ENCODE measurements at regions not wholly inside any gene's neighbourhood (a gene's known extent, or its start where the extent isn't known, plus 50 kb on each side); places are given as distances from the start of the nearest gene placed in this dataset.

DNA sequence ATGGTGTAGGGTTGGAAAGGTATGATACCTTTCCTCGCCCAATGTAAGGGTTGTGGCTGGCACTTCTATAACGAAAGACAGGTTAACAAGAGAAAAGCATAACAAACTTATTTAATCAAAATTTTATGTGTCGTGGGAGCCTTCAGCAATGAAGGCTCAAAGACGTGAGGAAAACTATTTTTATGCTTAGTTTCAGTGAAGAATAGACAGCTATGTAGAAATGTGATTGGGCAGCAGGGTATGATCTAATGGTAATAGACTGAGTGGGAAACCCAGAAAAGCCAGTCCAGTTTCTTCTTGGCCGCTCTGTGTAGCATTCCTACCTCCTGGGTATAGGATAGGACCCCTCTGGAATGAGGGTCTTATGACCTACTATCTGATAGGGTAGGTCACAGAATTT lies 464.7 kb downstream of the ADGRL2 start:
- POLR2A ChIA-PET (ENCODE audit: low non-redundant PET), result no interaction called here
- no peaks in the 10 kb centered on the region for H3K27me3 ChIP-seq (replicated peaks; ENCODE audit: insufficient read depth, low read depth, low read length, poor library complexity)
- CTCF ChIA-PET, result no interaction called here
- no peak overlapping the region for H3K27ac ChIP-seq (ENCODE audit: low read depth, low read length, poor library complexity, severe bottlenecking)
- no peak overlapping the region for H3K4me3 ChIP-seq (ENCODE audit: low read depth, low read length, poor library complexity, severe bottlenecking)
- intact Hi-C loops (cut with micrococcal nuclease; ENCODE audit: unreplicated experiment), result no loop called here
- TF ChIP-seq, protein P1, sequence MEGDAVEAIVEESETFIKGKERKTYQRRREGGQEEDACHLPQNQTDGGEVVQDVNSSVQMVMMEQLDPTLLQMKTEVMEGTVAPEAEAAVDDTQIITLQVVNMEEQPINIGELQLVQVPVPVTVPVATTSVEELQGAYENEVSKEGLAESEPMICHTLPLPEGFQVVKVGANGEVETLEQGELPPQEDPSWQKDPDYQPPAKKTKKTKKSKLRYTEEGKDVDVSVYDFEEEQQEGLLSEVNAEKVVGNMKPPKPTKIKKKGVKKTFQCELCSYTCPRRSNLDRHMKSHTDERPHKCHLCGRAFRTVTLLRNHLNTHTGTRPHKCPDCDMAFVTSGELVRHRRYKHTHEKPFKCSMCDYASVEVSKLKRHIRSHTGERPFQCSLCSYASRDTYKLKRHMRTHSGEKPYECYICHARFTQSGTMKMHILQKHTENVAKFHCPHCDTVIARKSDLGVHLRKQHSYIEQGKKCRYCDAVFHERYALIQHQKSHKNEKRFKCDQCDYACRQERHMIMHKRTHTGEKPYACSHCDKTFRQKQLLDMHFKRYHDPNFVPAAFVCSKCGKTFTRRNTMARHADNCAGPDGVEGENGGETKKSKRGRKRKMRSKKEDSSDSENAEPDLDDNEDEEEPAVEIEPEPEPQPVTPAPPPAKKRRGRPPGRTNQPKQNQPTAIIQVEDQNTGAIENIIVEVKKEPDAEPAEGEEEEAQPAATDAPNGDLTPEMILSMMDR (conservative IDR thresholded peaks at IDR 0.05; ENCODE audit: low read depth, low read length), result no peak
- TF ChIP-seq EZH2 (IDR thresholded peaks at IDR 0.05; ENCODE audit: borderline replicate concordance, low read depth, low read length, poor library complexity, severe bottlenecking), result no peak
- no peaks in the 10 kb centered on the region for H3K9me3 ChIP-seq (ENCODE audit: low read depth, low read length, poor library complexity, severe bottlenecking)
- no peak for DNase-seq (ENCODE audit: low spot score)
- no TSS peak for BruUV-seq (replicated peaks)
- H3K36me3 ChIP-seq (ENCODE audit: insufficient read depth, low read length, poor library complexity, severe bottlenecking), result no peaks in the 10 kb centered on the region
- no peaks in the 10 kb centered on the region for H3K4me1 ChIP-seq (ENCODE audit: insufficient read depth, low read length, poor library complexity, severe bottlenecking)

DNA sequence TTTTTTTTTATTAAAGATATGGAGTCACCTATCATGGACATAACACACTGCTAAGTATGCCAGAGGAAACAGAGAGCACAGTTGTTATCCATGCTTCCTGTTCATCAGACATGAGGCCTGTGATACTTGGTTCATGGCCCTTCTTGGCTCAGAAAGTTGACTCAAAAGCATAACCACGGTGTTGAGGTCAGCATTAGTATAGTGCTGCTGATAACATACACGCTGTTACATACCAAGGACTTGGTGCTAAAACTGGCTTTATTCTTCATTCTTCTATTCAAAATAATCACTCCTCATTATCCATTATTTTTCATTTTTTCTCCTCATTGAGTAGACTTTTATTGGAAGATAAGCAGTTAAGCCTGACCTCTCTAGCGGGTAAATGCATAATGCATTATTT lies 464.1 kb downstream of the ADGRL2 start:
- DNase-seq (ENCODE audit: low spot score), result no peak
- ChIA-PET CTCF (no interaction called here), POLR2A (ENCODE audit: low non-redundant PET) (no interaction called here)
- TF ChIP-seq EZH2 (IDR thresholded peaks at IDR 0.05; ENCODE audit: borderline replicate concordance, low read depth, low read length, poor library complexity, severe bottlenecking), result no peak
- TF ChIP-seq, protein P1 (conservative IDR thresholded peaks at IDR 0.05; ENCODE audit: low read depth, low read length), result no peak
- Histone ChIP-seq H3K27ac (ENCODE audit: low read depth, low read length, poor library complexity, severe bottlenecking) (no peak overlapping the region), H3K4me1 (ENCODE audit: insufficient read depth, low read length, poor library complexity, severe bottlenecking) (no peaks in the 10 kb centered on the region), H3K27me3 (replicated peaks; ENCODE audit: insufficient read depth, low read depth, low read length, poor library complexity) (no peaks in the 10 kb centered on the region), H3K36me3 (ENCODE audit: insufficient read depth, low read length, poor library complexity, severe bottlenecking) (no peaks in the 10 kb centered on the region), H3K4me3 (ENCODE audit: low read depth, low read length, poor library complexity, severe bottlenecking) (no peak overlapping the region), H3K9me3 (ENCODE audit: low read depth, low read length, poor library complexity, severe bottlenecking) (no peaks in the 10 kb centered on the region)
- intact Hi-C loops (cut with micrococcal nuclease; ENCODE audit: unreplicated experiment), result no loop called here
- BruUV-seq (replicated peaks), result no TSS peak

DNA sequence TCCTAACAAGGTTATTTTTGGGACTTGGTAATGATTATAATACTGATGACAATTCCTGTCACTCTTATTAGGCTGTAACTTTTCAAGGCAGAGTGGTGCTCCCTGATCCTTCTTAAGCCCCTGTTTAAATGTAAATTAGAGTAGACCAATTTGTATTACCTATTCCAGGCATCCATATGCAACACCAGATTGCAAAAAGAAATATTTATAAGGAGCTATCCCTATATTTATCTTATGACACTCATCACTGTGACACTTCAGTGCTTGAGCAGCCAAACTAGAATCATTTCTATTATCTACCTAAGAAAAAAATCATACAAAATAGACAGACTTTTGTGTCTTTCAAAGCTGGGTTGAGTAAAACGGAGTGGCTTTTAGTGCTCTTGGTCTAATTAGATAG lies 462.7 kb downstream of the ADGRL2 start:
- TF ChIP-seq, protein P1 (conservative IDR thresholded peaks at IDR 0.05; ENCODE audit: low read depth, low read length), result no peak
- no peak for TF ChIP-seq EZH2 (IDR thresholded peaks at IDR 0.05; ENCODE audit: borderline replicate concordance, low read depth, low read length, poor library complexity, severe bottlenecking)
- no peak overlapping the region for H3K27ac ChIP-seq (ENCODE audit: low read depth, low read length, poor library complexity, severe bottlenecking)
- intact Hi-C loops (cut with micrococcal nuclease; ENCODE audit: unreplicated experiment), result no loop called here
- no peaks in the 10 kb centered on the region for H3K4me1 ChIP-seq (ENCODE audit: insufficient read depth, low read length, poor library complexity, severe bottlenecking)
- ChIA-PET CTCF (no interaction called here), POLR2A (ENCODE audit: low non-redundant PET) (no interaction called here)
- H3K27me3 ChIP-seq (replicated peaks; ENCODE audit: insufficient read depth, low read depth, low read length, poor library complexity), result no peaks in the 10 kb centered on the region
- H3K9me3 ChIP-seq (ENCODE audit: low read depth, low read length, poor library complexity, severe bottlenecking), result no peaks in the 10 kb centered on the region
- BruUV-seq (replicated peaks), result no TSS peak
- H3K4me3 ChIP-seq (ENCODE audit: low read depth, low read length, poor library complexity, severe bottlenecking), result no peak overlapping the region
- H3K36me3 ChIP-seq (ENCODE audit: insufficient read depth, low read length, poor library complexity, severe bottlenecking), result no peaks in the 10 kb centered on the region
- DNase-seq (ENCODE audit: low spot score), result no peak

Data from A673 (cell line).